ENCODE measurements at regions not wholly inside any gene's neighbourhood (a gene's known extent, or its start where the extent isn't known, plus 50 kb on each side); places are given as distances from the start of the nearest gene placed in this dataset.

- DNase-seq (ENCODE audit: low spot score) = no peak
Observed at GRCh38 chr13:91278291-91278690, 69.2 kb upstream of the MIR17HG start.

- no peak for DNase-seq (ENCODE audit: low spot score)
Observed at GRCh38 chr13:91278888-91279287, 68.6 kb upstream of the MIR17HG start.

GRCh38 chr13:91280801-91281200, 66.7 kb upstream of the MIR17HG start:
- DNase-seq (ENCODE audit: low spot score) = no peak

GRCh38 chr13:91284335-91284734, 63.2 kb upstream of the MIR17HG start:
- no peak for DNase-seq (ENCODE audit: low spot score)

GRCh38 chr13:91286317-91286716, 61.2 kb upstream of the MIR17HG start:
- no peak for DNase-seq (ENCODE audit: low spot score)

- no peak for DNase-seq (ENCODE audit: low spot score)
Observed at GRCh38 chr13:91291078-91291477, 56.4 kb upstream of the MIR17HG start.

GRCh38 chr13:91292630-91293221, 54.8 kb upstream of the MIR17HG start:
- DNase-seq (ENCODE audit: low spot score) = no peak

- no peak for DNase-seq (ENCODE audit: low spot score)
Observed at GRCh38 chr13:91295712-91296410, 51.6 kb upstream of the MIR17HG start.

GRCh38 chr13:91297503-91297902, 50.0 kb upstream of the MIR17HG start:
- DNase-seq (ENCODE audit: low spot score) = no peak

All from activated CD4-positive, alpha-beta T cell treated with anti-CD3 and anti-CD28 coated beads, Interleukin-2, Interleukin-4, amounts not matched to agents 100 ng/mL and 50 ng/mL, durations not matched to agents 16 hours and 8 hours (primary cell).